PC-9 (cell line): ENCODE measurements at regions not wholly inside any gene's neighbourhood (a gene's known extent, or its start where the extent isn't known, plus 50 kb on each side); places are given as distances from the start of the nearest gene placed in this dataset.

Experiments
- EZH2 ChIP-seq: fragments of 200-600 bp; sonication (generic); IDR thresholded peaks from 2 replicates; pipeline ENCODE4 v1.8.0; 2017; ENCODE audit warnings: antibody characterized with exemption, low read depth
- TF ChIP-seq, protein P1 (sequence below): fragments of 200-600 bp; sonication (generic); conservative IDR thresholded peaks from 2 replicates; pipeline ENCODE4 v1.6.1; 2017; ENCODE audit warnings: mixed run types, antibody characterized with exemption, mild to moderate bottlenecking, moderate library complexity

DNA sequence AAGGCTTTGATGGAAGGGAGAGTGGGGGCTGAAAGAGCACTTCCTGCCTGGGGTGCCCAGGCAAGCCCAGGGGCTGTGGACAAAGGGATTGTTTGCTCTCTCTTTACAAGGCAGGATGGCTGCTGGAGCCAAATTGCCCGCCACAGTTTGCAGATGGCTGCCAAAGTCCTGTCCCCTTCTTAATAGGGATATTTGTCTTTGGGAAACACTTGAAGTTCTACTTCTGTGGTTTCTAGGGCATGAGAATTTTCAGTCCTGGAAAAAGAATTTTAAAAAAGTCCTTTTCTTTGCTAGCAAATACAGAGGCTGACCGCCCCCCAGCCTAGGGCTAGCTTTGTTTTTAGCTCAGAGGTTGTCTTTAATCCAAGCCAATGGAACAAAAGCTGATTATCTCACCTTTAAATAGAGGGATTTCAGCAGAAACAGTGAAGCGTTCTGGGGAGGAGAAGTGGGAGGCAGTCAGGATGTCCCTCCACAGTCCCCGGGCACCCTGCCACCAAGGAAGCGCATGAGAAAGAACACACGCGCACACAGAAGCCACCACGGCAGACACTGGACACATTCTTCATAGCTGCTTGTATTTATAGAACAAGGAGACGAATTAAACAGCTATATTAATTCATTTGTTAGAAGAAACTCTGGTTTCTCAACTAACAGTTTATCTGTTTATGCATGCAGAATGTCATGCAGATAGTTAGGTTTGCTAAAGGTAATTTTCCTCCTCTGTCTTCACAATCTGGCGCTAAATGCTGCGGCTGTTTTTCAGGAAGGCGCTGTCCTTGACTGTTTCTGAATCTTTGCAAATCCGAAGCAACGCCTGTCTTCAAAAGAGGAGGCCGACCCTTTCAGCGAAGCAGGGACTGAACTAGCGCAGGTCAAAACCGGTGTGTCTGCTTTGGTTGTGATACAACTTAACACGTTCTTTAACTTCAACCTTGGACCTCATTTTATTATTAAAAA lies 736.9 kb downstream of the QKI start:
- TF ChIP-seq, protein P1, sequence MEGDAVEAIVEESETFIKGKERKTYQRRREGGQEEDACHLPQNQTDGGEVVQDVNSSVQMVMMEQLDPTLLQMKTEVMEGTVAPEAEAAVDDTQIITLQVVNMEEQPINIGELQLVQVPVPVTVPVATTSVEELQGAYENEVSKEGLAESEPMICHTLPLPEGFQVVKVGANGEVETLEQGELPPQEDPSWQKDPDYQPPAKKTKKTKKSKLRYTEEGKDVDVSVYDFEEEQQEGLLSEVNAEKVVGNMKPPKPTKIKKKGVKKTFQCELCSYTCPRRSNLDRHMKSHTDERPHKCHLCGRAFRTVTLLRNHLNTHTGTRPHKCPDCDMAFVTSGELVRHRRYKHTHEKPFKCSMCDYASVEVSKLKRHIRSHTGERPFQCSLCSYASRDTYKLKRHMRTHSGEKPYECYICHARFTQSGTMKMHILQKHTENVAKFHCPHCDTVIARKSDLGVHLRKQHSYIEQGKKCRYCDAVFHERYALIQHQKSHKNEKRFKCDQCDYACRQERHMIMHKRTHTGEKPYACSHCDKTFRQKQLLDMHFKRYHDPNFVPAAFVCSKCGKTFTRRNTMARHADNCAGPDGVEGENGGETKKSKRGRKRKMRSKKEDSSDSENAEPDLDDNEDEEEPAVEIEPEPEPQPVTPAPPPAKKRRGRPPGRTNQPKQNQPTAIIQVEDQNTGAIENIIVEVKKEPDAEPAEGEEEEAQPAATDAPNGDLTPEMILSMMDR: no peak
- TF ChIP-seq EZH2: no peak
